ENCODE measurements at regions not wholly inside any gene's neighbourhood (a gene's known extent, or its start where the extent isn't known, plus 50 kb on each side); places are given as distances from the start of the nearest gene placed in this dataset.

DNA sequence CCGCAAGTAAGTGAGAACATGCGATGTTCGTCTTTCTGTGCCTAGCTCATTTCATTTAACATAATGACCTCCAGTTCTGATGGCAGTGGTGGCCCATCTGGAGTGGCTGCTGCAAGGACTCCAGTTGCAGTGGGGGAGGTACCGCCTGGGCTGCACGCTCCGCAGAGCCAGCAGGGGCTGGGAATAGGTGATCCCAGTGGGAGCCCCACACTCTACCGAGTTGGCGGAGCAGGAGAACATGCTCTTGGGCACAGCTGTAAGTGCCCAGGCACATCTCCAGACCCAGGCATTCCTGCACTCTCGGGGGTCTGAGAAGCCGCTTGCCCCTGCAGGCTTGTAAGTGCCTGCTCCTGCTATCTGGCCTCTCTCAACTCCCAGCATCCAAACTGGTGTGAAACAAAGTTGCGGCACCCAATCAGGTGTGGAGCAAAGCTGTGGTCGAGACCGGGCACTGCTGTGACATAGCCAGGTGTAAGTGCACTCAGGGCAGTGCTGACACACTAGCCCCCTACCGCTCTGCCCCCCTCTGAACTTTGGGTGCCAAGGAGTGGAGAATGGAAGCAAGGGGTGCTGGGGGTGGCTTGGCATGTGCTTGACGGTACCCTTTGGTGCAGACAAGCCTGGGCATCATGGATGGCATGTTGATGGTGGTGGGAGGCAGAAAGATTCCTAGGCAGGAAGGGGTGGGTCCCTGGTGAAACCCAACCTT lies 130.2 kb downstream of the HTR1B start:
- Histone ChIP-seq H3K27ac (no peak overlapping the region), H3K4me1 (no peaks in the 10 kb centered on the region), H3K4me3 (no peak overlapping the region), H3K9me3 (peaks cover 0 to 46% (median 21%) of the 10 kb centered on the region in 12 donors), H3K27me3 (no peaks in the 10 kb centered on the region), H3K36me3 (no peaks in the 10 kb centered on the region)
- intact Hi-C loops (cut with DNase I), result loop anchor here in 2 of 10 donors (2.0 to 10.0 kb wide), 2 partner anchors 74 to 122 kb away; no protein-coding TSS in a partner anchor
- ATAC-seq (no peak), DNase-seq (no peak)
- WGBS, 4 donors, result 95 to 97% (median 96%) methylated on average over 14 to 15 of the region's 15 CpGs
- TF ChIP-seq, protein P1, sequence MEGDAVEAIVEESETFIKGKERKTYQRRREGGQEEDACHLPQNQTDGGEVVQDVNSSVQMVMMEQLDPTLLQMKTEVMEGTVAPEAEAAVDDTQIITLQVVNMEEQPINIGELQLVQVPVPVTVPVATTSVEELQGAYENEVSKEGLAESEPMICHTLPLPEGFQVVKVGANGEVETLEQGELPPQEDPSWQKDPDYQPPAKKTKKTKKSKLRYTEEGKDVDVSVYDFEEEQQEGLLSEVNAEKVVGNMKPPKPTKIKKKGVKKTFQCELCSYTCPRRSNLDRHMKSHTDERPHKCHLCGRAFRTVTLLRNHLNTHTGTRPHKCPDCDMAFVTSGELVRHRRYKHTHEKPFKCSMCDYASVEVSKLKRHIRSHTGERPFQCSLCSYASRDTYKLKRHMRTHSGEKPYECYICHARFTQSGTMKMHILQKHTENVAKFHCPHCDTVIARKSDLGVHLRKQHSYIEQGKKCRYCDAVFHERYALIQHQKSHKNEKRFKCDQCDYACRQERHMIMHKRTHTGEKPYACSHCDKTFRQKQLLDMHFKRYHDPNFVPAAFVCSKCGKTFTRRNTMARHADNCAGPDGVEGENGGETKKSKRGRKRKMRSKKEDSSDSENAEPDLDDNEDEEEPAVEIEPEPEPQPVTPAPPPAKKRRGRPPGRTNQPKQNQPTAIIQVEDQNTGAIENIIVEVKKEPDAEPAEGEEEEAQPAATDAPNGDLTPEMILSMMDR (IDR thresholded peaks at IDR 0.05), result no peak
- TF ChIP-seq POLR2A (IDR thresholded peaks at IDR 0.05), result no peak

DNA sequence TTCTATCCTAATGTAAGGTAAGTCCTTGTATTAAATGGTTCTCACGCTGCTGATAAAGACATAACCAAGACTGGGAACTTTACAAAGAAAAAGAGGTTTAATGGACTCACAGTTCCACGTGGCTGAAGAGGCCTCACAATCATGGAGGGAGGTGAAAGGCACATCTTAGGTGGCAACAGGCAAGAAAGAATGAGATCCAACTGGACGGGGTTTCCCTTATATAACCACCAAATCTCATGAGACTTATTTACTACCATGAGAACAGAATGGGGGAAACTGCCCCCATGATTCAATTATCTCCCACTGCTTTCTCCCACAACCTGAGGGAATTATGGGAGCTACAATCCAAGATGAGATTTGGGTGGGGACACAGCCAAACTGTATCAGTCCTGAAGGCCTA lies 136.6 kb downstream of the HTR1B start:
- Histone ChIP-seq H3K4me3 (no peak overlapping the region), H3K9me3 (peaks cover 0 to 4% (median 0%) of the 10 kb centered on the region in 12 donors), H3K27me3 (no peaks in the 10 kb centered on the region), H3K36me3 (no peaks in the 10 kb centered on the region), H3K27ac (no peak overlapping the region), H3K4me1 (no peaks in the 10 kb centered on the region)
- no peak for DNase-seq
- TF ChIP-seq, protein P1 (IDR thresholded peaks at IDR 0.05), result no peak
- no peak for TF ChIP-seq POLR2A (IDR thresholded peaks at IDR 0.05)
- no peak for ATAC-seq
- WGBS, 4 donors, result 83 to 90% (median 86%) methylated on average over 3 of the region's 3 CpGs
- intact Hi-C loops (cut with DNase I), result no loop called here

DNA sequence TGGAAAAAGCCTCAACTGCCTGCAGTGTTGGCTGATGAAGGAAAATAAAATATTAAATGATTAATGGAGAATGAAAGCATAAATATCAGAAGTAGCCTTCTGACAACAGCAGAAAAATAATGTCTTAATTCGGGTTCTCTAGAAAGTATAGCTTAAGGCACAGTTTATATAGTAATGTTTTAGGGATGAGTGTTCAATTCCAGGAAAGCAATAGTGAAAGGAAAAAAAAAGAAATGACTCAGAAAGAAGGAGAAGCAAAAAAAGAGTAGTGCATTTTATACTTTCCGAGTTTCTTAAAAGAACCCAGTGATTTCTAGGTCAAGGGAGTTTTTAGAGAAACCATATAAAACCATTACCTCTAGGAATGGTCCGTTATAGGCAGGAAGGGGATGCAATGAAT lies 137.3 kb downstream of the HTR1B start:
- H3K9me3 ChIP-seq, result peaks cover 0 to 2% (median 0%) of the 10 kb centered on the region in 12 donors
- H3K4me3 ChIP-seq, result no peak overlapping the region
- no peak for ATAC-seq
- TF ChIP-seq POLR2A (IDR thresholded peaks at IDR 0.05), result no peak
- TF ChIP-seq, protein P1 (IDR thresholded peaks at IDR 0.05), result no peak
- no peaks in the 10 kb centered on the region for H3K27me3 ChIP-seq
- intact Hi-C loops (cut with DNase I), result no loop called here
- no peak for DNase-seq
- H3K27ac ChIP-seq, result no peak overlapping the region
- no peaks in the 10 kb centered on the region for H3K4me1 ChIP-seq
- WGBS, 4 donors, result 75 to 84% (median 80%) methylated on average over 3 of the region's 3 CpGs
- no peaks in the 10 kb centered on the region for H3K36me3 ChIP-seq

DNA sequence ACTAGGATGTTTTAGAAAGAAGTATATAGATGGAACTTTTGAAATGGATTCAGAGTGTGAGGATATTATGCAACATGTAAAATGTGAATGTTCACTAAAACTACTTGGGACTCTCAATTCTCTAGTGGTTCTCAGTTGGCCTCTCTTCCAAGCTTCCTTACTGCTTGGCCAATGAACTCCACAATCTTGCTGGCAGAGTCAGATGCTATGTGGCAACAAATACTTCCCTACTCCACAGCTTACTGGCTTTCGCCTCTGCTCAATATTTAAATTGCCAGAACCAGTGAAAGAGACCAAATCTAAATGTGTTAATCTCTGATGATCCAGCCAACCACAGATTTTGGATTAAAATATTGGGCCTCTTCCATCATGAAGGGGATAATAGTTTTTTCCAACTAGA lies 138.4 kb downstream of the HTR1B start:
- TF ChIP-seq, protein P1 (IDR thresholded peaks at IDR 0.05), result no peak
- TF ChIP-seq POLR2A (IDR thresholded peaks at IDR 0.05), result no peak
- Histone ChIP-seq H3K27ac (no peak overlapping the region), H3K4me1 (no peaks in the 10 kb centered on the region), H3K36me3 (no peaks in the 10 kb centered on the region), H3K9me3 (no peaks in the 10 kb centered on the region), H3K4me3 (no peak overlapping the region), H3K27me3 (no peaks in the 10 kb centered on the region)
- DNase-seq, result peak in 3 of 5 donors; percentile 15 to 25 (median 17)
- intact Hi-C loops (cut with DNase I), result no loop called here
- 64 to 88% (median 79%) methylated on average over 1 of the region's 1 CpG for WGBS, 4 donors
- peak; percentile 55 to 88 (median 79) for ATAC-seq
